HG02870 (cell line): ENCODE measurements at regions not wholly inside any gene's neighbourhood (a gene's known extent, or its start where the extent isn't known, plus 50 kb on each side); places are given as distances from the start of the nearest gene placed in this dataset.

Experiments
- ATAC-seq: cut with Tn5 transposase; IDR thresholded peaks from one replicate; pipeline ENCODE4 v1.9.1; 2021; ENCODE audit warnings: mild to moderate bottlenecking, moderate library complexity; ENCODE audit not compliant: unreplicated experiment

- ATAC-seq: no peak
These were observed 751.4 kb upstream of the HS6ST1 start for GRCh38 chr2:129069875-129070594.

DNA sequence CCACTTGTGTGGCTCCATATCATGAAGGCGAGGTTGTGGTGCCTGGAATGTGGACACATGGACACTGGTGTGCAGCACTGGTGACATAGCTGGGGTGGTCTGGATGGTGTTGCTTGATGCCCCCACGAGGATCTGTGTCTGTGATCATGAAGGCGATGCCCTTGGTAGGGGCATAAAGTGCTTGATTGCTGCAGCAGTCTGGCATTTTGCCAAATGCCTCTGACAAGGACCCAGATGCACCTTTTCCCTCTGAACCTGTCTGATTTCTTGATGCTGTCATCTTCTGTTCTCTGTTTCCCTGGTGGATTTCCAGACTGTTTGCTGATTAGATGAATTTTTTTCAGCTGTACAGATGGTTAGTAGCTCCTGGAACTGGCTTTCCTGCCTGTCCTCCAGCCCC, 752.0 kb upstream of the HS6ST1 start:
- no peak for ATAC-seq

GRCh38 chr2:129071531-129071930, 752.9 kb upstream of the HS6ST1 start:
- no peak for ATAC-seq

DNA sequence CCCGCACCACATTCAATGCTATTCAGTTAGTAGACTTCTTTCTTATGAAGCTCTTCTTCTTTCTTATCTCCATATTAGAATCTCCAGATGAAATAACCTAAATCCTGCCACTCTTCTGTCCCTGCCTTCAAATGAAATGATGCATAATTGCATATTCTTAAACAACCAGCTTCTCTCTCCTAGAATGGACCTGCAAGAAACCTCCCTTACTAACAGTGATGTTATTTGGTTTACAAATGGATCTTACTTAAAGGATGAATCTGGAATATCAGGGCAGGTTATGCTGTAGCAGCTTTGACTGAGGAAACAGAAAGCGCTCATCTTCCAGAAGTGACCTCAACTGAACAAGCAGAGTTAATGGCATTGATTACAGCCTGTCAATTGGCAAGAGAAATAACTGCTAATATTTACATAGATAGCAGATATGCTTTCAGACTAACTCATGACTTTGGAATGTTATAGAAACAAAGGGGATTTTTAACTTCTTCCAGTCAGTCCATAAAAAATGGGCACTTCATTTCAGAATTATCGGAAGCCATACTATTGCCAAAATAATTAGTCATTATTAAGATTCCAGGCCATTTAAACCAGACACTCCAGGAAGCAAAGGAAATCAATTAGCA, 755.7 kb upstream of the HS6ST1 start:
- no peak for ATAC-seq

GRCh38 chr2:129078548-129078947, 759.9 kb upstream of the HS6ST1 start:
- ATAC-seq: no peak

DNA sequence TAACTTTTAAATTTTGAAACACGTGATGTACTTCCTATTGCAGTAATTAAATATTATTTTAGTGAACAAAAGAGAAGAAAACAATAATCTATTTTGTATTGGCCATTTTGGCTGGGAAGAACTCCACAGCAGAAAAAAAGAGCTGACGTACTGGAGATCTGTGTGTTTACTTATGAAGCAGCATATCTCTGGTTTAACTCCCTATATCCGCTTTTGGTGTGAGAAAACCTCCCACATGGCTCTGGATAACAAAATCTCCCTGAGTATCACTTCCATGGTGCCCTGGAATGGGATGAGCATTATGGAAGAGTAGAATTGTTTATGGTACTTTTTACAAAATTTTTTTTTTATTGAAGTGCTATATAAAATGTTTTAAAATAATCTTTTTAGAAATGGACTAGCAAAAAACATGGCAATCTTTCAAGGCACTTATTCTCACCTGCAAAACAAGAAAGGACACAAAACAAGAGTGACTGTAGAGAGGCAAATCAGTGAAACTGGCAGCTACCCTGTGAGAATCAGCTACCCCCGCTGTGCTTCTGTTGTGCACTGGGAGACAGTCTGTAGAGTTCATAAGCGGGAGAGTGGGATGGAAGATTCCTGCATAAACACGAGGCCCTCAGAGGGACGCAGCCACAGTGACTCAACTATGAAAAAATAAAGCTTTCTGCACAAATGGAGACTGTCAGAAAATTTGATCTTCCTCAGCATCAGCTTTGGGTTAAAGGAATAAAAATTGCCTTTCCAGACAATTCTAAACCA, 762.2 kb upstream of the HS6ST1 start:
- no peak for ATAC-seq

DNA sequence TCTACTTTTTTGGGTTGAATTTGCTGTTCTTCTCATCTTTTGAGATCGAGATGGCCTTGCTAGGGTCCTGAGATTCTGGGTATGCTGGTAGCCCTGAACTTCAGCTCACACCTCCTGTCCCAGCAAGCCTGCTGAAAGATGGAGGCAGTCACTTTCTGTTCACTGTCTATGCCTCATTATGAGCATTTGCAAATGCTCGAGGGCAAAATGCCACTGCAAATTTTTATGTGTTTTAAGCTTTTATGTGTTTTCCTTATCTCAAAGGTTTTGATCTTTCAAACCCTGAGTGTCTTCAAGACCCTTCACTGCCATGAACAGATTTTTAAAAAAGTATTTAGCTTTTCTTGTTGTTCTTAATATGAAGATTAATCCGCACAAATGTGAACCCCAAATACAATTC, 766.7 kb upstream of the HS6ST1 start:
- no peak for ATAC-seq

- no peak for ATAC-seq
These were observed 768.6 kb upstream of the HS6ST1 start for GRCh38 chr2:129087133-129087813.

DNA sequence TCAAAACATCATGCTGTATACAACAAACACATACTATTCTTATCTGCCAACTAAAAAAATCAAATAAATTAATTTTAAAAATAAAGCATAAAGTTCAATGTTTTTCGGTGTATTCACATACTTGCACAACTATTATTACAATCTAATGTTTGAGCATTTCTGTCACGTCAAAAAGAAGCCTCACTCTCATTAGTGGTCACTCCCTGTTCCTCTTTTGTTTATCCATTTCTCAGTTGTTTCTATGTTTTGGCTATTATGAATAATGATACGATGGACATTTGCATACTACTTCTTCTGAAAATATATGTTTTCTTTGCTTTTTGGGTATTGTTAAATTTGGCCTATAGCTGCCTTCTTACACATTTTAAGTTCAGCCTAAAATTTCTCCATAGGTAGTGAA, 773.0 kb upstream of the HS6ST1 start:
- ATAC-seq: no peak

DNA sequence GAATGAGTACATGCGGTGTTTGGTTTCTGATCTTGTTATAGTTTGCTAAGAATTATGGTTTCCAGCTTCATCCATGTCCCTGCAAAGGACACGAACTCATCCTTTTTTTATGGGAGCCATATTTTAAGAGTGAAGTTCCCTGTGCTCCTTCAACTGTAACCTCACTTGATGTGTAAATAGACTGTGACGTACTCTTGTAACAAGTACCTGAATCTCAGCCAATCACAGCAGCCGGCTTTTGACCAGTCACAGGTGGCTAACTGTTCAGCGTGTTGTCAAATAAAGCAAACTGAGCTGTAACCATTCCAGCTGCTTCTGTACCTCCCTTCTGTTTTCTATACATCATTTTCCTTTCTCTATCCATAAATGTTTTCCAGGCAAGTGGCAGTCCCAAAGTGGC, 774.3 kb upstream of the HS6ST1 start:
- no peak for ATAC-seq

DNA sequence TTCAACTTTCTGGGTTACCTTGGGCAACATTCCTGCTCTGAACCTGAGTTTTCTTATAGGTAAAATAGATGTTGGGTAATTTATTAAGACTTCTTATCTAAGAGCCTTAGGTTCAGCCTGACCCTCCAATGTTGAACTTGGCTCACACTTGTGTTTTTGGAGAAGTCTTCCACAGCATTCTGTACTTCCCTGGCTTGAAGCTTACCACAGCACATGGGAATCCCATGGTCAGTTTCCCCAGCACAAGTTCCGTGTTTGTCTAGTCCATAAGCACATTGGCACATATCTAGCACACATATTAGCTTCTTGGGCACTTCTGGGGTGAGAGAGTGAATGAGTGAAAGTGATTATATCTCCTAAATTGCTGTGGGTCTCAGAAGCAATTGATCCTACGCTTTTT, 782.5 kb upstream of the HS6ST1 start:
- no peak for ATAC-seq

DNA sequence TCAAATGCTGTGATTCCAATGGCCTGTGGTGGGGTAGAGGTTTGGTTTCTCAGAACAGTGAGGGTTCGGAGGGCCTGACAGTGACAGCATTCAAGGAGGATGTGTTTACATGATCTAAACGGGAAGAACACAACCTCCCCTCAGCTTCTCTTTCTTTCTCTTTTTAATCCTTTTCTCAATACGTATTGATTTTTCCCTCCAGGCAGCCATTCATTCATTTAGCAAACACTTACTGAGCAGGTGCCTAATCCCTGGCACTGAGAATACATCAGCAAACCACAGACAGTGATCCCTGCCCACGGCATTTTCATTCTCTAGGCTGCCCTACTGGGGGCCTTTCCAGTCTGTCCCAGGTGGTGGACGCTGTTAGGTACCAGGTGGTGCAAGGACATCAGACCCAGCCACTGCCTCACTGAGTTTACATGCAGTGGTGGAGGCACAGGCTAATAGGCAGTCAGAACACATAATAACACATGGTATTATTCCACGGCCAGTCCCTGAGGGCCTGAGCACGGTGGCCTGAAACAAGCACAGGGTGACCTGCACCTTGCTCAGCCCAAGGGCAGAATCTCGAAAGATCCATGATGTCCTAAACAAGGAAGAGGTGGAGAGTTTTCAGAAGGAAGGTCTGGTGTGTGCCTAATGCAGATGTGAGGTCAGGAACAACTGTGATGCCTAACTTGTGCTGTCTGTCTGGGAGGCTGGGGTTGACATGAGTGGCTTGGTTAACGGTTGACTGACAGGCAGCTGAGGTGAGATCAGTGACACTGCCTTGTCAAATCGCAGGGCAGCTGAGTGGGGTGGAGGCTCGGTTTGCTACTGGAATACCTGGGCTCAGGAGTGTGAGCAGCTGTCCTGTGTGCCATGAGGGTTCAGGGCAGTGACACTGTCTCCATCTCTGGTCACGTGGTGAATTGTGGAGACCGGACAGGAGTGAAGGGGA, 785.5 kb upstream of the HS6ST1 start:
- no peak for ATAC-seq

DNA sequence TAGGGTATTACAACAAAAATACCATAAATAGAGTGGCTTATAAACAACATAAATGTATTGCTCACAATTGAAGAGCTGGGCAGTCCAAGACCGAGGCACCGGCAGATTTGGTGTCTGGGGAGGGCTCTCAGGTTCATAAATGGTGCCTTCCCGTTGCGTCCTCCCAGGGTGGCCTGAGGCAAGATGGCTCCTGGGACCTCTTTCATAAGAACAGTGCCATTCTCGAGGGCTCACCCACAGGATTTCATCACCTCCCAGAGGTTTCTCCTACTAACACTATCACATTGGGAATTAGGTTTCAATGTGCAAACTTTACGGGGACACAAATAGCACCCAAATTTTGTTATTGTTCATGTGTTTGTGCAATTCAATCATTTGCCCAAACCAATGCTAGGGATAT, 793.5 kb upstream of the HS6ST1 start:
- no peak for ATAC-seq

GRCh38 chr2:129113776-129114175, 795.1 kb upstream of the HS6ST1 start:
- ATAC-seq: no peak

GRCh38 chr2:129117434-129117833, 798.8 kb upstream of the HS6ST1 start:
- no peak for ATAC-seq

- peak; percentile 59 for ATAC-seq
These were observed 799.6 kb upstream of the HS6ST1 start for GRCh38 chr2:129118296-129118695.

GRCh38 chr2:129129087-129129486, 810.4 kb upstream of the HS6ST1 start:
- no peak for ATAC-seq

GRCh38 chr2:129133692-129134641, 815.3 kb upstream of the HS6ST1 start:
- no peak for ATAC-seq

- ATAC-seq: no peak
These were observed 816.3 kb upstream of the HS6ST1 start for GRCh38 chr2:129135017-129135416.
